Right lung (tissue), 2 donors: ENCODE measurements at regions not wholly inside any gene's neighbourhood (a gene's known extent, or its start where the extent isn't known, plus 50 kb on each side); places are given as distances from the start of the nearest gene placed in this dataset.

Source experiments
- DNase-seq, 2 donors: peaks; one replicate each; pipeline ENCODE4 v3.0.0-alpha.2; 2013

DNA sequence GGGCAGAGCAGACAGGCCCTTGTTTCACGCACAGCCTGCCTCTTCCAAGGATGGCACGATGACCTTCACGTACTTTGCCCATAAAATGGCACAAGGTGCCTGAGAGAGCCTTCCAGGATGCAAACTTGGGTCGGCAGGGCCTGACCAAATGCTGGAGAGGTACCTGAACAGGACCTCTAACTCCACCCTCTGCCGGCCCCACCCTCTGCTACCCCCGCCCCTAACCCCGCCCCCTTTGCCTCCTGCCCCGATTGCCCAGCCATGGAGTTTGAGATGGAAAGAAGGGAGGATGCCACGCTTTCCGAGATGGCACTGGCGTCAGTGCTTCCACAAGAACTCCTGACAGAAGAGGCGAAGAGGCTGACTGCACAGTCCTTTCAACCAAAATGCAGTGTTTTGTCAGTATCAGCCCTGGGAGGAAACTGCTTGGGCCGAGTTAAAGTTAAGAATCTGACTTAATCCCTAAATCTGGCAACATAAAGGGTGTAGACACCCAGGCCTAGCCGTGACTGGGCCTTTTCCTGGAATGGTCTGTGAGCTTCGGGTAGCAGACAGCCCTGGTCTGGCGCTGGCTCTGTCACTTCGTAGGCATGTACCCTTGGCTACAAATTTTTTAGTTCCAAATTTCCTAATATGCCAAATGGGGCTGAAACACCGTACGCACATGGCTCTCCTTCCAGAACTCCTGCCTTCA, 230.3 kb upstream of the RGMA start:
- no peak for DNase-seq

DNA sequence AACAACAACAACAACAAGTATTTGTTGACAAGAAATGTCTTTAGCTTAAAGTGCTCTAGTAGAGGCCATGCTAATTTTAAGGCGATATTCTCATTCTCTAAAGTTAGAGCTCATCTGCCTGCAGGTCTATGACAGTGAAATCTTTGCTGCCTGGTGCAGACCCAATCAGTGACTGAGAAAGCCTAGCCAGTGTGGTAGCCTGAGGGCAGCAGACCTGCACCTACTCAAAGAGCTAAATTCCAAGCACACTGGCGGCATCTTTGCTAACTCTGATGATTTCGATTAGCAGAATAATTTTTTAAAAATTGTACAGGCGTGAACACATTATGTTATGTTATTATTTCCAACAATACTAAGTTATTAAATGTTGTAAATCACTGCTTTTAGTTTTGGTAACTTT, 228.8 kb upstream of the RGMA start:
- DNase-seq = no peak

DNA sequence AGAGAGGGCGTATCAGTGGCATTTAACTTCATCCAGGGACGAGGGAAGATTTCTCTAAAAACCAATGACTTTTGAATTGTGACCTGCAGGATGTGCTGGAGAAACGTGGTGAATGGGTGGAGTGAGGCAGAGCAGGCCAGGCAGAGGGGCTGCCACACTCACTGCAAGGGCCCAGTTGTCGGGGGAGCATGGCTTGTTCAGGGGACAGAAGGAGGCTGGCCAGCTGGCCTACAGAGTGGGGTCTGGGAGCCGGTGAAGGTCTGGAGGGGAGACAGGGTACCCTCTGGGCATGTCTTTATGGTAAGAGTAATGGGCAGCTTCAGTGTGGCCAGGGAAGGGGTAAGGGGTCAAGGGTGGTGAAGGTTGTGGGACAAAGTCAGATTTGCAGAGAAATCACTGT, 225.2 kb upstream of the RGMA start:
- DNase-seq = no peak

DNA sequence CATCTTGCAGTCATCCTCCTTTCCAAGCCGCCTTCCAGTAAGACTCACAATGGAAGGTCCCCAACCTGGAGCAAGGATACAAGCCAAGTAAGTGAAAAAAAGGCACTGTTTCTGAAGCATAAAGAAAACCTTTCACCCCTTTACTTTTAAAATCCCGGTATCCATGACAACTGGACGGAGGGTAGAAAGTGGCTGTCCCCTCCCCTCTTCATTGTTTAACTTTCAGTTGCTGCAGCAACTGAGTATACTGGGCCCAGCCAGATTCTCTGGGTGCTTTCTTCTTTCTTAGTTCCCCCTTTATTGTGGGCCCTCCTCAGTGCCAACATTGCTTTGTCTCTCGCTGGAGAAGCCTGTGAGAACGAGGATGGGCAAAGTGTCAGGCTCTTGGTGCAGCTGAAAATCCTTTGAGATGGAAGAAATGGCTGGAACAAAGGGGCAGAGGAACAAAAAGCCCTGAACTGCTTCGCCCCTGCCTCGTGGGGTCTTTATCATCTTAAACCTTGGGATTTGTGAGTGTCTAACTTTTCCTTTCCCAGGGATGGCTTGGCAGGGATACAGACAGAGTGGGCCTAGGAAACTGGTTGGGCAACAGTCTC, 224.0 kb upstream of the RGMA start:
- DNase-seq = no peak

DNA sequence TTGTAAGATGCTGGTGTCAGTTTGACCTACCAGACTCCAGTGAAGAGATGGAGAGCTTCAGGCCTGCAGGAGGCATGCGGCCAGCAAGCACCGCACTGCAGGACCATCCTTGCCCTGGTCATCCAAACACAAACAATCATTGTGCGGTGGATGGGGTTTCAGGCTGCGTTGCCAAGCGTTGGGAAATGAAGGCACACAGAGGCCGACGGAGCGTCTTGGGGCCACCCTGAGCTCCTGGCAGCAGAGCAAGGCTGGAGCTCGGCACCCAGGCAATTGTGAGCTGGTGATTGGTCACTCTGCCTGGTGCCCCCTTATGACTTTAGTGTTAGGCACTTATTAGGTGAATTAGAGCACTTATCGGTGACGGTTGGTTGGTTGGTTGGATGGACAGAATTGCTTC, 222.6 kb upstream of the RGMA start:
- DNase-seq = no peak

DNA sequence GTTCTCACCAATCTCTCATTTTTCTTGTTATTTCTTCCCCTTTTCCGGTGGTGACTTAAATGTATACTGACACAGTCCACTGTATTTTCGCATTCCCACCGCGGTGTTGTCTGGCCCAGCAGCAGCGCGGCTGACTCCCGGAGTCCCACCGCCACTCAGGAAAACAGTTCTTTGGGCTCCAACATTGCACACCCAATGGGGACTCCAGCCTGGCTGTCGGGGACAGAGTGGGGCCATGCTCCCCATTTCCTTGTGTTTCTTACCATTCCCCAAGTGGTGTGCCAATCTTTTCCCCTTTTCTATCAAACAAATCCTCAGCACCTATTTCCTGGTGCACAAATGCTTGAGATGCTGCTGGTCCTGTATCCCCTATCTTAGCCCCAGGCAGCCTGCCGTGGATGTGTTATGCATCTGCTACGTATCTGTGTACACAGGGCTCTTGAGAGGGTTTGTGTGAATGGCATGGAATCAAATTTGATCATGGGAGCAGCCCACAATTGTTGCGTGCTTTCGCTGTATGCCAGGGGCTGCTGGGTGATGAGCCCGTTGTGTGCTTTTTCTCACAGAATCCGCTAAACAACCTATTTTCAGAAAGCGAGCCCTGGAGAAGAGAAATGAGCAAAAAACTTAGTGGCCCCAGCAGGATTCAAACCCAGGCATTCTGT, 219.1 kb upstream of the RGMA start:
- no peak for DNase-seq

DNA sequence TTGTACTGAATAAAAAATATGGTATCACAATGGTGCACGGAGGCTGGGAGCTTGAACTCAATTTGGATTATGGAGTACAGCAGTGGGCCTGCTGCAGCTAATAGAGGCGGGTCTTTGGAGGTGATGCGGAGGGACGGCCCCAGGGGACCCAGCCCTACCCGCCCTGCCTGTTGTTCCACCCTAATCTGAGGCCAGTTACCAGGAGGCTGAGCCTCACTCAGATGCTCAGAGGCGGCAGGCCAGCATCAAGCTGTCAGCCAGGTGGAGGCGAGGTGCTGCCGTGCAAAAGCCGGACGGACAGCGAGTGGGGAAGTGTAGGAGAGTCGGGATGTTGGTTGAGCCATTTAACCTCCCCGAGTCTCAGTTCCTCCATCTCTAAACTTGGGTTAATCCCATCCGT, 218.5 kb upstream of the RGMA start:
- DNase-seq = no peak

DNA sequence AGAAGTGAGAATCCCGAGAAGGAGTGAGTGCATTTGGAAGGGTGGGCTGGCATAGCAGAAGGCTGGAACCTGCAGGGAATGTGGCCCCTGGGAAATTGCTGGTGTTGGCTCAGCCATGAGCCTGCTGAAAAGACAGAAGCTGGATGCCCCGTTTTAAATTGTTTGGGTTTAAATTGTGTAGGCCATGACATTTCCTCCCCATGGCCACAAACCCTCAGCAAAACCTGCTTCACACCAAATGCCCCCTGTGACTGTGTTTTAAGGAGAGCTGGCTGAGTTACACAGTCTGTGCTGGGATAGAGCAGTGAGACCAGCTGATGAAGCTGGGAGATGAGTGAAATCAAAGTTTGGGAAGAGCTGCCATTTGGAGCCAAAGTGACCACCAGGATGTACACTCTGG, 216.3 kb upstream of the RGMA start:
- no peak for DNase-seq

DNA sequence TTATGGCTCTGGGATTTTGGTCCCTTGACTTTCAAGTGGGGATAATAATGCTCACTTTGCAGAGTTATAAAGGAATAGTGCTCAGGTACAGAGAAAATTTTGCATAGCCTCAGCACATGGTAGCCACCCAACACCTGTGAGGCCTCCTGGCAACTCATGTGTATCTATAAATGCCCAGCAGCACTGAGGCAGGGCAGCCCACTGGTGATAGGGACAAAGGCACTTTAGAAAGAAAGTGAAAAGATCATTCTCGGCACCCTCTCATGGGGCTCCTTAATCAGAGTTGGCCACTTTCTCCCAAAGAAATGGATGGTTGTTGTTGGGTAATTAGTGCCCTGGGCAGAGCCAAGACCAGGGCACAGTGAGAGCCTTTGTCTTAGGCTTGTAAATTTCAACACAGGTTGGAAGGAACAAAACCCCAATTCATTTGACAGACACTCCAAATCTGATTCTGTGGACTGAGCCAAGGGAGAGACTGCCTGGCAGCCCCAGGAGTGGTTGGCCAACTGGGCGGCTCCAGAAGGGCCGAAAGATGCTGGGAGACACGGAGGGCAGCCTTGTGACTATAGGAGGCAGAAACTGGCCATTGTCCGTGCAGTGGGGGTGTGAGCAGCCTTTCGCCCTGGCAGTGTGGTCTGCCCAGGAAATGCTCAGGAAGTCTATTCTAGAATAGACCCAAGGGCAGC, 213.2 kb upstream of the RGMA start:
- DNase-seq = no peak

DNA sequence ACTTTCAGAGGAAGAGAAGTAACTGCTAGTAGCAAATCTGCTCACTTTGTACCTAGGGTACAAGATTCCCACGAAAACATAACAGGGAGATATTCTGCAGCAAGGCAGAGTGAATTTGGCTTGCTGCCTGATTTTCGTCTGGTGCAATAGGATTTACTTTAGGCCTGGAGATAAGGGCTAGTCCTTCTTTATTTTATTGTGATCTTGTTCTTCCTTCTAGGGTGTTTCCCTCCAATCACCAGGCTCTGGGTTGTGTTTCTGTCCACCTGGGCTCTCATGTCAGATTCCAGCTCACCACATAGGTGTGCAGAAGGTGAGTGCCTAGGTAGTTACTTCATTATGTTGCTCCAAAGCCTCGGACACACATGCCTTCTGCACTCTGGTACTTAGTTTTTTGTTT, 211.8 kb upstream of the RGMA start:
- no peak for DNase-seq

DNA sequence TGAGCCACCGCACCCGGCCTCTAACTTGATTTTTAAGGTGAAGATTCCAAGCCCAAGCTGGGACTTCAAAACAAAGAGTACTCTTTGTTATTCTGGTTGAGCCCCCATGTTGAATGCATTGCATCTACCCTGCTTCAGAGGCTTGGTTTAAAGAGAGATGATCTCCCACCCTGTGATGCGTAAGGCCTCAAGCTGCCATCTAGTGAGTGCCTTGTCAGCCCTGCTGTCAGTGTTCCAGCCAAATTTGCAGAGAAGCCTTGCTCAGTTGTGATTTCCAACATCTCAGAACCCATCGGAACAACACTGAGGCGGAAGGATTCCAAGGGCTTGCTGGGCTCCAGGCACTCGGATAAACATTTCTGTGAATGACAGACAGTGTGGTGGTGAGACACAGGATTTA, 210.7 kb upstream of the RGMA start:
- no peak for DNase-seq

DNA sequence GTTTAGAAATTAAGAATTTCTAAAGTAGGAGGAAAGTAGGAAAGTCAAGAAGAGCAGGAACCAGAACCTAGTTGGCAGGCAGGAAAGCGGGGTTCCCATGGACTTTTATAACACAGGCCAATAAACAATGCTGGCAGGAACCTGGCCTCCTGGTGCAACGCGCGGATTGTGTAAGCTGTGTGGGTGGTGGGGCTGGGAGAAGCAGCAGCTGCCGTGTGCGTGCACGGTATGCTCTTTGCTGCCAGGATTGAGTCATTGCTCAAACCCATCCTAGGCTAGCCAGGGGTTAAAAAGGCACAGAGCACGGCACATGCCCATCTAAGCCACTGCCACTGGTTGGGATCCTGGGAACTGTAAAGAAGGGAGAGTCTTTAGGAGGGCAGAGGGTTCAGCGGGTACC, 209.9 kb upstream of the RGMA start:
- DNase-seq = no peak

DNA sequence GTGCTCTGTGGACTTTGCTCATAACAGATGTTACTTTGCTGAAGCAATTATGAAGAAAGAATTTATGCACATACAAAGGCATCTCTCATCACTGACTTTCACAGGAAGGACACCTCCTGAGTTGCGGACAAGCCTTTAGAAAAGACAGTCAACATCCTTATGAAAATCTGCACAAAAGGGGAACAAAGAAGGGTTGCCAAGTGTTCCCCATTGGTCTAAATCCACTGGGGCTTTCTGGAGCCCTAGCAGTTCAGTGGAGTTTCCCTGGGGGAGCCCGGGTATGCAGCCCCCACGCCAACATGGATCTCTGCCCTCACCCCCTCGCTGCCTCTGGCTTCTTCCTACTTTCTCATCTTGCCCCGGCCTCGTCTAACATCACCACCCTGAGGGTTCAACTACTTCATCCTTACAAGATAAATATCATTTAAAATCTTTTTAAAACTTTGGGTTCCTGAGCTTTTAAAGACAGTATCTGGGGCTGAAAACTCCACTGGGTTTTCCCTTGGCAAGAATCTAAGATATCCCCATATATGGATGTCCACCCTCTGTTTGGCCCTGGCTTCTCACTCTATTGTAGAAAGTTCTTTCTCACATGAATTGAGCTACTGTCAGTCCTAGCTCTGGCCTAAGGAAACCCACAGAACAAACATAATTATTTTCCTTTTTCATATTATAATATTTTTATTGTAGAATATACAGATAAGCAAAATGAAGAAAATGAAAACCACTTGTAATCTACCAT, 207.9 kb upstream of the RGMA start:
- no peak for DNase-seq

DNA sequence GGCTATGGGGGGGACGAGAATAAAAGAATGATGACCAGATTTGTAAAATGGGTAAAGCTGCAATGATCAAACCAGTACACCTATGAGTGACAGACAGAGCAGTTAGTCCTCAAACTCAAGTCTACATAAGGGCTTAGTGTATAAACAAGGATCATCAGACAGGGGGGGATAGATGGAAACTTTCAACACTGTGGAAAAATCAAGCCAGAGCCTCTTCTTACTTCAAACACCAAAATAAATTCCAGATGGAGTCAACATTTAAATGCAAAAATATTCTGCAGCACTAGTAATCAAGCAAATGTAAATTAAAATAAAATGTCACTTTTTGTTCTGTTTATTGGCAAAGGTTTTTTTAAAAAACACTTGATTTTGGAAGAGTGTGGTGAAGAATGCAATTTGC, 205.9 kb upstream of the RGMA start:
- no peak for DNase-seq

DNA sequence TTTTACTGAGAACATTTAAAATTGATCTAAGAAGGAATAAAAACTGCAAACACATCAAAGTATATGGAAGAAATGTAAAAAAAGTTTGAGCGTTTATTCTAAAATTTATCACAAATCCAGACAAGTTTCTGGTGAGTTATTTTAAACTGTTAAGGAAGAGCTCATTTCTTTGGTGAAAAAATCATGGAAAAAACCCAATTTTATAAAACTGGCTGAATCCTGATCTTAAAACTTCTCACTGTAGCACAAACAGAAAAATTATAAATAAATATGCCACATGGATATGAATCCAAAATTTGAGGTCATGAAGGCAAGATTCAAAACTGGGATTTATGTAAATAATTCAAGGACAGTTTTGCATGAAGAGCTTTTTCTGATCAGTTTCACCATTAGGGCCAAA, 205.1 kb upstream of the RGMA start:
- no peak for DNase-seq

DNA sequence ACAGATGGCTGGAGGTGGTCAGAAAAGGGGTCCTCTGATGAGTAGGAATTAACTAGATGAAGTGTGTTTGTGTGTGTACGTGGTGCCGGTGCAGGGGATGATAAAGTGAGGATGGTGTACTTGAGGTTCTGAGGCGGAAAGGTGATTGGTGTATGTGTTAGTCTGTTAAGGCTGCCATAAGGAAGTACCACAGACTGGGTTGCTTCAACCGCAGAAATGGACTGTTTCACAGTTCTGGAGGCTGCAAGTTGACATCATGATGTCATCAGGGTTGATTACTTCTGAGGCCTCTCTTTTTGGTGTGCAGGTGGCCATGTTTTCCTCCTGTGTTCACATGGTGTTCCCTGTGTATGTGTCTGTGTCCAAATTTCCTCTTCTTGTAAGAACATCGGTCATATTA, 202.4 kb upstream of the RGMA start:
- DNase-seq = no peak

DNA sequence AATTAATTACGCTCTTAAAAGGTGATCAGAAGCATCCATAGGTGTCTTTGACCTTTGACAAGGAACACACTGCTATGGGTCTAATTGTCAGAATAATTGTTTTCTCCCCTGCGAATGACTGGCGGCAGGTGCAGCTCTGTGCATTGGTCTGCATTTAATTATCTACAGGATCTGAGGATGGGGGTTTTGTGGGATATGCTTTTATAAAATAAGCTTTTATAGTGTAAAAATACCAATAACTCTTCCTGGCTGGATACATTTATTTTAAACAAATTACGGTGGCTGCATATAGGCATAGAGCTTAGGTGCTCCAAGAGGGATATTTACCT, 201.6 kb upstream of the RGMA start:
- DNase-seq = no peak

DNA sequence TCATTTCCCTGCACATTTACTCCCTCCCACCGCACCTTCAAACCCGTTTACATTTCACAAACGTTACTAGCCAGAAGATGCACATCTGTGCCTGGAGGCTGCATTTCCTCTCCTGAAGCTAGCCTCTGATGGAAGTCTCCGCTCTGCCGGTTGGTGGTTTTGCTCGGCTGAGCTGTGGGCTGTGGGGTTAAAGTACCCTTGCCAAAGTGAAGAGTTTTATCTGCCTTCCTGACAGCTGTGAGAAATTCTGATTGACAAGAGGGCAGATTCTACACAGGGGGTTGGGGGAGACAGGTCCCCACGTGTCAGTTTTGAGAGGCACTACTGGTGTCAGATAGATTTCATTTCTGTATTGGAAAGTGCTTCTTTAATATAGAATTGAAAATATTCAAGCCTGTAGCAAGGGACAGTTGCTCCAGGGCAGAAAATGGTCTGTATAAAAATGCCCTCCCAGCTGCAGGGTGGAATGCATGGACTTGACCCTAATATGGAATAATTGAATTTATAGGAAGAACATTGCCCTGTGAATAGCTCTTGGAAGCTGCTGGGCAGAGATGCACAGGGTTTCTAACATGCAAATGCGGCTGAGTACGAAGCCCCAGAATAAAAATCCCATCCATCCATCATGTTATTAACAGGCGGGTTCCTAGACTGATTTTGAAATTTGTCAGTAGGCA, 201.1 kb upstream of the RGMA start:
- DNase-seq = no peak

DNA sequence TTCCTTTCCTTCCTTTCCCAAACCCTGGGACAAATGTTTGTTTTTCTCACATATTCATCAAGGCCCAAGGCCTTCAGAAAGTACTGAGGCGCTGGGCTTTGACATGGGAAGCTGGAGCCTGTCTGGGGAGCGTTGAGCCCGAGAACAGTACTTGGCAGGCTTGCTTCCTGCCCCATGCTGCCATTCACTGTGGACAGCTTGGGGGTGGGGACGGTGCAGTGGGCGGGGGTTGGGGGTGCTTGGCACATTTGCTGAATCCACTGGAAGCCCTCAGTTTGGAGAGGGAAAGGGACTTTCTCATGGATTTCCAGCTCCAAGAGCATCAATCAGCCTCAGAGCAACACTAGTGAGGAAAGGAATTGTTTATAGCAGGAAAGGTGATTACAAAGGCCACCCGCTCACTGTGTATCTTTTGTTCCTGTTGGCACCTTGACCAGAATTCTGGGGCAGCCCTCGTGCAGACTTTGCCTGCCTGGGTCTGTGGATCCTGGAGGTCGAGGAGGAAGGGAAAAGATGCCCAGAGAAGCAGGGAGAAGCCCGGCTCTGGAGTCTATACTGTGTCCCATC, 199.8 kb upstream of the RGMA start:
- DNase-seq = no peak

DNA sequence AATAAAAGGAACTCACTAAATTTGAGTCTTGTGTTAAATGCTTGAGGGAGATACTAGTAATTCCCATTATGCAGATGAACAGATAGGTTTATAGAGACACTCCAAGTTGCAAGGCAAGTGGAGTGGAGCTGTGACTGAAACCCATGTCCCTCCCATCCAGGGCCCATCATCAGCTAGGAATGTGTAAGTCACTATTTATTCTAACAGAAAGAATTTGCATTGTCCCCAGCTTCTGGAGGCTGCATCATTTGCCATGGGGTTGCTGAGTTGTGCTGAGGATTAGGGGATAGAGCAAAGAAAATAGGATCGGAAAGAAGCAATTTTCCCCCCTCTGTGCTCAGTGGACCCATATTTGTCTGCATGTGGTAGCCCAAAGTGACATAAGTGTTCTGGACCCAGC, 197.4 kb upstream of the RGMA start:
- no peak for DNase-seq

DNA sequence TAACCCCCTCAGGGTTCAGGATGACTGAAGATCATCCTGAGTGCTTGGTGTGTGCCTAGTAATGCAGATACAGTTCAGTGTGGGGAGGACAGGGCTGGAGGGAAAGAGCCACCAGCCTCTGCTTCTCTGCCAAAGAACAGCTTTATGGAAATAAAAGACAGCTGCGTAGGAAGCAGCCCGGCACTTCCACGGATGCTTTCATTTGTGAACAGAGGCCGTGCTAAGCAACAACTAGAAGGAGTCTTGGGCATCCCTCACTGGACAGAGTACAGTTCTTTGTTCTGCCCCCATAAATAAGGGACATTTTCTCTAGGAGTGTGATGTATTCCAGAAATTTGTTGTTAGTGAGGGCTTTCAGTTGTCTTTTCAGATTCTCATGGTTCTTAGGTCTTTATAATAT, 194.8 kb upstream of the RGMA start:
- DNase-seq = no peak

DNA sequence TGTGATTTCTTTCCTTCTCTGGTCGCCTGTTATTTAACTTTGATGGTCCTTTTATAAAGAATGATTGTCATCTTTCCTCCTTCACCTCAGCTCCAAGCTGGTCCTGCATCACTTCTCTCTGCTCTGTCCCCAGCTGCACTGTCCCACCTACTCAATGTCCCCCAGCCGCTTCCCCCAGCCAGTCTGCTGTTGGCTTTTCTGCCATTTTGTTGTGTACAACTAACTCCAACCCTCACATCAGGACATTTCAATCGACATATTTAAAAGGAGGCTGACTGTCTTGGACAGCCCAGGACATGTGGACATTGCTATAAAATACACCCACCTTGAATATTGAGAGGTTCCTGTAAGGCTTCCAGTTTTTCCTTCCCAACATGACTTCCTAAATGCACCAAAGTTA, 193.8 kb upstream of the RGMA start:
- DNase-seq = no peak
